Lower lobe of right lung (tissue), 2 donors: ENCODE measurements at regions not wholly inside any gene's neighbourhood (a gene's known extent, or its start where the extent isn't known, plus 50 kb on each side); places are given as distances from the start of the nearest gene placed in this dataset.

ENCODE experiments used
- ATAC-seq, 2 donors: fragments of 200-7000 bp; cut with Tn5 transposase; one replicate each; pipeline ENCODE4 v1.9.1; 2020 to 2022; ENCODE audit warnings: mild to moderate bottlenecking in 2 of 2, moderate library complexity in 2 of 2
- DNase-seq: peaks from one replicate; pipeline ENCODE4 v3.0.0-alpha.2; 2020
- H3K27ac ChIP-seq: fragments of 200-600 bp; one replicate; pipeline ENCODE4 v1.8.0; 2022
- H3K27me3 ChIP-seq: fragments of 200-600 bp; one replicate; pipeline ENCODE4 v1.8.0; 2022; ENCODE audit warnings: low read depth
- H3K36me3 ChIP-seq: fragments of 200-600 bp; one replicate; pipeline ENCODE4 v1.8.0; 2022; ENCODE audit warnings: mild to moderate bottlenecking
- H3K4me1 ChIP-seq: fragments of 200-600 bp; one replicate; pipeline ENCODE4 v1.8.0; 2022
- H3K4me3 ChIP-seq: fragments of 200-600 bp; one replicate; pipeline ENCODE4 v1.8.0; 2022; ENCODE audit warnings: mild to moderate bottlenecking
- H3K9me3 ChIP-seq: fragments of 200-600 bp; one replicate; pipeline ENCODE4 v1.8.0; 2022
- intact Hi-C: fragments of 100-400 bp; cut with DNase I; formaldehyde crosslinking; loops from one replicate; pipeline ENCODE4 v1.11.0; 2022
- TF ChIP-seq, protein P1 (sequence below): fragments of 200-600 bp; IDR thresholded peaks from one replicate; pipeline ENCODE4 v1.8.0; 2022; ENCODE audit warnings: antibody characterized with exemption, mild to moderate bottlenecking
- donor health status: DM: no; HTN: yes; CAD: no; lungs with severe emphysema.

DNA sequence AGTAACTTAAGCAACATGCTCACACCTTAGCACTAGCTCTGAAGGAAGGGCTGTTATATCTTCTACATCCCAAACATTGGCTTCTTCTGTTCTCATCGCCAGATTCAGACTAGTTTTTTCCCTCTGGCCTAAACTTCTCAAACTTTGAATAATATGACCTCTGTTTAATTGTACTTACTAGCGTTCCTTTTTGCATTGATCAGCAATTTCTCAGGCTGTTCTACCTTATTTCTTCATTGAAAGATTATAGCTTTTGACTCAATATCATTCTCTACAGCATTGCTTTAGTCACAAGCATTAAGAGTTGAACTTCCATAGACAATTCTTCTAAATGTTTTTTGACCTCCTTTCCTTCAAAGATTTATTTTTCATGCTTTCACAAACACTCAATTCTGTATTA lies 659.2 kb downstream of the PCDH7 start:
- no peak for ATAC-seq
- Histone ChIP-seq H3K36me3 (no peaks in the 10 kb centered on the region), H3K9me3 (no peaks in the 10 kb centered on the region), H3K27me3 (no peaks in the 10 kb centered on the region), H3K4me3 (no peak overlapping the region), H3K4me1 (no peaks in the 10 kb centered on the region), H3K27ac (no peak overlapping the region)
- intact Hi-C loops: no loop called here
- DNase-seq: no peak
- TF ChIP-seq, protein P1, sequence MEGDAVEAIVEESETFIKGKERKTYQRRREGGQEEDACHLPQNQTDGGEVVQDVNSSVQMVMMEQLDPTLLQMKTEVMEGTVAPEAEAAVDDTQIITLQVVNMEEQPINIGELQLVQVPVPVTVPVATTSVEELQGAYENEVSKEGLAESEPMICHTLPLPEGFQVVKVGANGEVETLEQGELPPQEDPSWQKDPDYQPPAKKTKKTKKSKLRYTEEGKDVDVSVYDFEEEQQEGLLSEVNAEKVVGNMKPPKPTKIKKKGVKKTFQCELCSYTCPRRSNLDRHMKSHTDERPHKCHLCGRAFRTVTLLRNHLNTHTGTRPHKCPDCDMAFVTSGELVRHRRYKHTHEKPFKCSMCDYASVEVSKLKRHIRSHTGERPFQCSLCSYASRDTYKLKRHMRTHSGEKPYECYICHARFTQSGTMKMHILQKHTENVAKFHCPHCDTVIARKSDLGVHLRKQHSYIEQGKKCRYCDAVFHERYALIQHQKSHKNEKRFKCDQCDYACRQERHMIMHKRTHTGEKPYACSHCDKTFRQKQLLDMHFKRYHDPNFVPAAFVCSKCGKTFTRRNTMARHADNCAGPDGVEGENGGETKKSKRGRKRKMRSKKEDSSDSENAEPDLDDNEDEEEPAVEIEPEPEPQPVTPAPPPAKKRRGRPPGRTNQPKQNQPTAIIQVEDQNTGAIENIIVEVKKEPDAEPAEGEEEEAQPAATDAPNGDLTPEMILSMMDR: no peak

DNA sequence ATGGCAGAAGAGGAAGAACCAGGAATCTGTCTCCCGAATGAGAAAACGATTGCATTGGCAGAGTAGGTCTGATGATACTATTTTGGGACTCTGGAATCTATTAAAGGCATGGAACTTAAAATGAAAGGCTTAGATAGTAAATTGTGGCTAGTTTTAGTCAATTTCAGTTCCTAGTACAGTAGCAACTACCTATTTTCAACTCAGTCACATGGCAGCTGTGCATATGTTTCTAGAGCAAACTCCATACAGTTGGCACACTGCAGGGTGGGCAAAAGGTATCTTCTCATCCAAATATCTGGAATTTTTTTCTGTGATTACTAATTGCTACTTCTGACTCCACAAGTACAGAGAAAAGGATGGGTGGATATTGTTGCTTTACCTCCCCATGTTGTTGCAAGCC lies 663.6 kb downstream of the PCDH7 start:
- Histone ChIP-seq H3K4me1 (no peaks in the 10 kb centered on the region), H3K4me3 (no peak overlapping the region), H3K9me3 (no peaks in the 10 kb centered on the region), H3K36me3 (no peaks in the 10 kb centered on the region), H3K27me3 (no peaks in the 10 kb centered on the region), H3K27ac (no peak overlapping the region)
- ATAC-seq (no peak), DNase-seq (no peak)
- TF ChIP-seq, protein P1: no peak
- intact Hi-C loops: no loop called here

DNA sequence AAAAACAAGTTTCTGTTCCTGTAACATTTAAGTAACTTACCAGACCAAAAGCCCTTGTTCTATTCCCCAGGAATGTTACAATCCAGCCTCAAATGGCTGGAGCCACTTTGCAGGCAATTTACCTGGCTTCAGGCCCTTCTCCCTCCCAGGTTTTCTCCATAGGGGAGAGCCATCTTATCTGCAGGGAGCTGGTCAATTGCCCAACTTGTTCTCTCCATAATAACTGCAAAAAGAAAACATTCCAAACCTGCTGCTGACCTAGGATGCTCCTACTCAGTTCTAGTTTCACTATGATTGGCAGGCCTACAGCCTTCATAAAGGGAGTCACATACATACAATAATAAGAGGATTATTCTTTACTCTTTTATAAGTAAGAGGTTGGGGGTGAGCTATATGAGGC lies 670.7 kb downstream of the PCDH7 start:
- no peak overlapping the region for H3K4me3 ChIP-seq

DNA sequence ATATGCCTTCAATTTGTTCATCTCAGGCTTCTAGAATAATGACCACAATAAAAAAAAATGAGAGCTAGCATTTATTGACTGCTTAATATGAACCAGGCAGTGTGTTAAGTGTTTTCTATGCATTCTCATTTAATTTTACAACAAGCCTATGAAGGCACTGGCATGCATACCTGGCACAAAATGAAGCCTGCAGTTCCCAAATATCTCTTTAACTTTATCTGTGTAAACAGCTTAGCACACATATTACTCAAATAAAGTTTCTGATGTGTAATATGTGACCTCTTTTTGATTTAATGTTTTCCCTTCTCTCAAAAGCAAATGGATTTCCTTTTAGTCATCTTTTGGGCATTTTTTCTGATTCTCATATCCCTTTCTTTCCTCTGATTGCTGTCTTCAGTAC lies 671.8 kb downstream of the PCDH7 start:
- intact Hi-C loops: no loop called here
- DNase-seq (no peak), ATAC-seq (no peak)
- Histone ChIP-seq H3K27me3 (no peaks in the 10 kb centered on the region), H3K36me3 (no peaks in the 10 kb centered on the region), H3K4me3 (no peak overlapping the region), H3K9me3 (no peaks in the 10 kb centered on the region), H3K4me1 (no peaks in the 10 kb centered on the region), H3K27ac (no peak overlapping the region)
- TF ChIP-seq, protein P1: no peak

More for the DNA sequence above, 670.7 kb downstream of the PCDH7 start:
- Histone ChIP-seq H3K27me3 (no peaks in the 10 kb centered on the region), H3K9me3 (no peaks in the 10 kb centered on the region), H3K27ac (no peak overlapping the region), H3K36me3 (no peaks in the 10 kb centered on the region), H3K4me1 (no peaks in the 10 kb centered on the region)
- ATAC-seq: no peak
- no peak for DNase-seq
- TF ChIP-seq, protein P1: no peak
- intact Hi-C loops: no loop called here

DNA sequence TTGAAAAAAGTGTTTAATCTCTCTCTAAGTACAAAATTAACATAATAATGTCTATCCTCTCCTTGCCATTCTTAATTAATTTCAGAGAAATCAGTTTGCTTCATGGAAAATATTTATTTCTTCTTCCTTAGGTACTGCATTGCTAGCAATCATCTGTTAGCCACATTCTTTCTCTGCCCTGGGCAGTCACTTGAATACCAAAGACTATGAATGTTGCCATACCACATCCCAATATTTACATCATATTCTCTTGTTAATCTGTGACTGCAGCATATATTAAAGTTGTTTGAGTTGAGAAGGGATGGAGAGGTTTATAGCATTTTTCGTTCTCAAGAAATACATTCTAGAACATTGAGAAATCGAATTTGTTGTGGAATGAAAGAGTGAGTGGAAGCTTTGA lies 672.8 kb downstream of the PCDH7 start:
- H3K4me3 ChIP-seq: no peak overlapping the region
- intact Hi-C loops: no loop called here
- ATAC-seq (no peak), DNase-seq (no peak)
- no peak overlapping the region for H3K27ac ChIP-seq
- TF ChIP-seq, protein P1: no peak
- H3K9me3 ChIP-seq: no peaks in the 10 kb centered on the region
- no peaks in the 10 kb centered on the region for H3K27me3 ChIP-seq
- no peaks in the 10 kb centered on the region for H3K36me3 ChIP-seq
- H3K4me1 ChIP-seq: no peaks in the 10 kb centered on the region

DNA sequence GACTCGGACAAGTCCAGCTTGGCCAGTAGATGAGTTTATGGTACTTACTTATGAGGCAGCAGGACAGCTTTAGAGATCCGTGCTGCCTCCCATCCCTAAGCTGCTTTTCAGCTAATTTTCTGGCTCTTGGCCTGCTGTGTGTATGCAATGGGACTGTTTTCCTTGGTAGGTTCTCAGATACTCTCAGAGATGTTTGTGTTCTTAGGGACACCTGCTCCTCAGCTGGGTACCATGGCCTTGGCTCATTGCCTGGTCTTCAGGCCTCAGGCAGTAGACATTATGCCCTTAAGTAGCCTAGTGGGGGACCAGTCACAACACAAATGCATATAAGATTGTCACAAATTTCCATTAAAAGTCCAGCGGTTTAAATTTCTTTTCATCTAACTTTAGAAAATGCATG lies 688.0 kb downstream of the PCDH7 start:
- ATAC-seq (no peak), DNase-seq (no peak)
- intact Hi-C loops: no loop called here
- H3K27ac ChIP-seq: no peak overlapping the region
- H3K27me3 ChIP-seq: no peaks in the 10 kb centered on the region
- H3K36me3 ChIP-seq: no peaks in the 10 kb centered on the region
- H3K4me3 ChIP-seq: no peak overlapping the region
- TF ChIP-seq, protein P1: no peak
- H3K9me3 ChIP-seq: no peaks in the 10 kb centered on the region
- H3K4me1 ChIP-seq: no peaks in the 10 kb centered on the region
